Loucy (cell line): ENCODE measurements at regions not wholly inside any gene's neighbourhood (a gene's known extent, or its start where the extent isn't known, plus 50 kb on each side); places are given as distances from the start of the nearest gene placed in this dataset.

Experiments used
- H2AFZ ChIP-seq: fragments of 200-600 bp; sonication (generic); 2 replicates; pipeline ENCODE4 v1.6.0; 2016; ENCODE audit warnings: antibody characterized with exemption, mild to moderate bottlenecking, low read length, moderate library complexity
- H3F3A ChIP-seq: fragments of 200-600 bp; 2 replicates; pipeline ENCODE4 v1.6.0; 2016; ENCODE audit warnings: antibody characterized with exemption, low read depth, mild to moderate bottlenecking
- H3K27me3 ChIP-seq: fragments of 200-600 bp; sonication (generic); 2 replicates; pipeline ENCODE4 v1.6.1; 2014; ENCODE audit warnings: low read length, mild to moderate bottlenecking; ENCODE audit not compliant: insufficient read depth, poor library complexity, severe bottlenecking
- H3K36me3 ChIP-seq: fragments of 200-600 bp; sonication (generic); 2 replicates; pipeline ENCODE4 v1.6.1; 2016; ENCODE audit warnings: low read length; ENCODE audit not compliant: insufficient read depth
- H3K4me1 ChIP-seq: fragments of 200-600 bp; sonication (generic); 2 replicates; pipeline ENCODE4 v1.5.1; 2014; ENCODE audit warnings: low read length, mild to moderate bottlenecking; ENCODE audit not compliant: insufficient read depth, poor library complexity, severe bottlenecking
- H3K4me2 ChIP-seq: fragments of 200-600 bp; sonication (generic); 2 replicates; pipeline ENCODE4 v1.6.0; 2014; ENCODE audit warnings: antibody characterized with exemption, low read length, low read depth, mild to moderate bottlenecking; ENCODE audit not compliant: poor library complexity, severe bottlenecking
- H3K4me3 ChIP-seq: fragments of 200-600 bp; sonication (generic); 2 replicates; pipeline ENCODE4 v1.5.1; 2014; ENCODE audit warnings: low read length, mild to moderate bottlenecking, mixed read lengths; ENCODE audit not compliant: poor library complexity, severe bottlenecking
- H3K79me2 ChIP-seq: fragments of 200-600 bp; sonication (generic); 2 replicates; pipeline ENCODE4 v1.6.1; 2014; ENCODE audit warnings: low read length; ENCODE audit not compliant: insufficient read depth
- H3K9ac ChIP-seq: fragments of 200-600 bp; sonication (generic); 2 replicates; pipeline ENCODE4 v1.6.0; 2014; ENCODE audit warnings: mild to moderate bottlenecking, low read depth, low read length, moderate library complexity; ENCODE audit not compliant: poor library complexity, severe bottlenecking
- H3K9me2 ChIP-seq: fragments of 200-600 bp; sonication (generic); replicated peaks from 2 replicates; pipeline ENCODE4 v1.6.1; 2016; ENCODE audit warnings: low read depth, low read length, mixed read lengths
- H3K9me3 ChIP-seq: fragments of 200-600 bp; sonication (generic); 2 replicates; pipeline ENCODE4 v1.6.1; 2014; ENCODE audit warnings: mild to moderate bottlenecking, antibody characterized with exemption, low read length, low read depth; ENCODE audit not compliant: insufficient read depth
- H4K20me1 ChIP-seq: fragments of 200-600 bp; sonication (generic); 2 replicates; pipeline ENCODE4 v1.6.0; 2014; ENCODE audit warnings: antibody characterized with exemption, low read length, mild to moderate bottlenecking; ENCODE audit not compliant: insufficient read depth, poor library complexity, severe bottlenecking
- EZH2phosphoT487 ChIP-seq: fragments of 200-600 bp; IDR thresholded peaks from 2 replicates; pipeline ENCODE4 v1.6.1; 2018; ENCODE audit warnings: antibody characterized with exemption, mild to moderate bottlenecking, moderate library complexity, borderline replicate concordance
- TF ChIP-seq, protein P1 (sequence below): fragments of 200-600 bp; sonication (generic); conservative IDR thresholded peaks from 2 replicates; pipeline ENCODE4 v1.5.1; 2014; ENCODE audit warnings: mild to moderate bottlenecking, antibody characterized with exemption, low read length

DNA sequence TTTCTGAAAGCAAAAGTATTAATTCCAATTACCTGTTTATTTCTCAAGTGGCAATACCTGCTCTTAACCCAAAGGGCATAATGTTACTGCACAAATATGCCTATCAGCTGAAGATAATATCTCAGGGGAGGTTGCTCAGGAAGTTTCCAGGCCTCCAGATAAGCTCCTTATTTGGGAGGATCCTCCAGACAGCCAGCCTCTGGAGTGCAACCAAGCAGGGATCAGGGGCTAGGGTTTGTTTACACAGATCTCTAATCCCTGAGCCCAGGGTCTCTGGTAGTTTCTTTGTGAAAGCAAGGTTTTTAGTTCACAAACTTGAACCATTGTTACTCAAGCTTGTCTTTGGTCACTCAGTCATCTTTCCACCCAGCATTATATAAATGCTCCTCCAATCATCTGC is 124.4 kb downstream of the SLC38A4 start:
- Histone ChIP-seq H3K4me1 (no peaks in the 10 kb centered on the region), H3F3A (no peaks in the 10 kb centered on the region), H3K9me3 (no peaks in the 10 kb centered on the region), H3K4me3 (no peak overlapping the region), H3K27me3 (no peaks in the 10 kb centered on the region), H3K79me2 (no peaks in the 10 kb centered on the region), H3K9me2 (no peaks in the 10 kb centered on the region), H3K36me3 (no peaks in the 10 kb centered on the region), H3K4me2 (no peak overlapping the region), H4K20me1 (no peaks in the 10 kb centered on the region), H2AFZ (no peak overlapping the region), H3K9ac (no peak overlapping the region)
- TF ChIP-seq, protein P1, sequence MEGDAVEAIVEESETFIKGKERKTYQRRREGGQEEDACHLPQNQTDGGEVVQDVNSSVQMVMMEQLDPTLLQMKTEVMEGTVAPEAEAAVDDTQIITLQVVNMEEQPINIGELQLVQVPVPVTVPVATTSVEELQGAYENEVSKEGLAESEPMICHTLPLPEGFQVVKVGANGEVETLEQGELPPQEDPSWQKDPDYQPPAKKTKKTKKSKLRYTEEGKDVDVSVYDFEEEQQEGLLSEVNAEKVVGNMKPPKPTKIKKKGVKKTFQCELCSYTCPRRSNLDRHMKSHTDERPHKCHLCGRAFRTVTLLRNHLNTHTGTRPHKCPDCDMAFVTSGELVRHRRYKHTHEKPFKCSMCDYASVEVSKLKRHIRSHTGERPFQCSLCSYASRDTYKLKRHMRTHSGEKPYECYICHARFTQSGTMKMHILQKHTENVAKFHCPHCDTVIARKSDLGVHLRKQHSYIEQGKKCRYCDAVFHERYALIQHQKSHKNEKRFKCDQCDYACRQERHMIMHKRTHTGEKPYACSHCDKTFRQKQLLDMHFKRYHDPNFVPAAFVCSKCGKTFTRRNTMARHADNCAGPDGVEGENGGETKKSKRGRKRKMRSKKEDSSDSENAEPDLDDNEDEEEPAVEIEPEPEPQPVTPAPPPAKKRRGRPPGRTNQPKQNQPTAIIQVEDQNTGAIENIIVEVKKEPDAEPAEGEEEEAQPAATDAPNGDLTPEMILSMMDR, result no peak
- TF ChIP-seq EZH2phosphoT487, result no peak

DNA sequence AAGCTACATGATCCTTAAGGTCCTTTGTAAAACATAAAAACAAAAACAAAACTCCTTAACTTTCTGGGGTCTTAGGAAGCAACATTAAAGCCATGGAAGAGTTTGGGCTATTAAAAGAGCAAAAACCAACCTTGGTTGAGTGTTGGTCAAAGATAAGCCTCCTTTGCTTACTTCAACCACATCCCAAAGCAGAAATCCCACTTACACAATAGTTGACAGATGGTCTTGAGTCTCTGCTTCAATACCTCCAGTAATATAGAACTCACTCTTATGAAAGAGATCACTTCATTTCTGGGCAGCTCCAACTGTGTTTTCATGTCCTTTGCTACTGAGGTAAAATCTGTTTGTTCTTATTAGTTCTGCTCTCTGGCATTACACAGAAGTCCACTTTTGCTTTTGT is 125.8 kb downstream of the SLC38A4 start:
- no peaks in the 10 kb centered on the region for H3K79me2 ChIP-seq
- no peaks in the 10 kb centered on the region for H3K36me3 ChIP-seq
- H3K9ac ChIP-seq, result no peak overlapping the region
- no peak overlapping the region for H3K4me3 ChIP-seq
- H4K20me1 ChIP-seq, result no peaks in the 10 kb centered on the region
- H3K4me1 ChIP-seq, result no peaks in the 10 kb centered on the region
- no peaks in the 10 kb centered on the region for H3F3A ChIP-seq
- H3K4me2 ChIP-seq, result no peak overlapping the region
- no peaks in the 10 kb centered on the region for H3K9me3 ChIP-seq
- no peaks in the 10 kb centered on the region for H3K9me2 ChIP-seq
- H3K27me3 ChIP-seq, result no peaks in the 10 kb centered on the region
- H2AFZ ChIP-seq, result no peak overlapping the region
- TF ChIP-seq, protein P1, result no peak
- TF ChIP-seq EZH2phosphoT487, result no peak

DNA sequence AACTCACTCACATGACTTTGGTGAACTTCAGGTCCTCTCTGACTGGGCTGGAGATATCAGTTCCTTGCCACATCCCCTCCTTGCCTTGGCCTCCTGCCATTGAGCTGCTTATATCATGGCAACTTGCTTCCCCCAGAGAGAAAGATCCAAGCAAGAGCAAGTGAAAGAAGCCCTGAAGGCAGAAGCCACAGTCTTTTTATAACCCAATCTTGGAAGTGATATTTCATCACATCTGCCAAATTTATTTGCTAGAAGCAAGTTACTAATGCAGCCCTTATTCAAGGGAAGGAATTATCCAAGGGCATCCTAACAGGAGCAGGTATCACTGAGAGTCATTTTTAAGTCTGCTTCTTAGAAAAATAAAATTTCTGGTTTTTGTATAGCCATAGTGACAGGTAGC is 127.8 kb downstream of the SLC38A4 start:
- TF ChIP-seq, protein P1, result no peak
- TF ChIP-seq EZH2phosphoT487, result no peak
- H3K9me3 ChIP-seq, result no peaks in the 10 kb centered on the region
- H3K36me3 ChIP-seq, result no peaks in the 10 kb centered on the region

More for the DNA sequence above, 127.8 kb downstream of the SLC38A4 start:
- Histone ChIP-seq H3K4me3 (no peak overlapping the region), H3K79me2 (no peaks in the 10 kb centered on the region), H3K9ac (no peak overlapping the region), H3K4me1 (no peaks in the 10 kb centered on the region), H3K4me2 (no peak overlapping the region), H4K20me1 (no peaks in the 10 kb centered on the region), H3K27me3 (no peaks in the 10 kb centered on the region), H2AFZ (no peak overlapping the region), H3K9me2 (no peaks in the 10 kb centered on the region), H3F3A (no peaks in the 10 kb centered on the region)
